GM23248 (cell line): ENCODE measurements at regions not wholly inside any gene's neighbourhood (a gene's known extent, or its start where the extent isn't known, plus 50 kb on each side); places are given as distances from the start of the nearest gene placed in this dataset.

Source experiments
- EZH2 ChIP-seq: fragments of 200-600 bp; sonication (generic); IDR thresholded peaks from 2 replicates; pipeline ENCODE4 v1.6.1; 2018; ENCODE audit warnings: antibody characterized with exemption, mild to moderate bottlenecking; ENCODE audit not compliant: insufficient read depth, poor library complexity, severe bottlenecking
- EZH2phosphoT487 ChIP-seq: fragments of 200-600 bp; sonication (generic); IDR thresholded peaks from 2 replicates; pipeline ENCODE4 v1.6.1; 2018; ENCODE audit warnings: antibody characterized with exemption, moderate library complexity, mild to moderate bottlenecking, low read depth; ENCODE audit not compliant: insufficient read depth

- no peak for TF ChIP-seq EZH2phosphoT487
- TF ChIP-seq EZH2, result no peak
Measured at GRCh38 chr5:100275631-100276030, 259.5 kb upstream of the FAM174A start.
